ENCODE measurements at regions not wholly inside any gene's neighbourhood (a gene's known extent, or its start where the extent isn't known, plus 50 kb on each side); places are given as distances from the start of the nearest gene placed in this dataset.
A peak's percentile ranks its signal among the peaks of the same experiment; 100 is the strongest.

DNA sequence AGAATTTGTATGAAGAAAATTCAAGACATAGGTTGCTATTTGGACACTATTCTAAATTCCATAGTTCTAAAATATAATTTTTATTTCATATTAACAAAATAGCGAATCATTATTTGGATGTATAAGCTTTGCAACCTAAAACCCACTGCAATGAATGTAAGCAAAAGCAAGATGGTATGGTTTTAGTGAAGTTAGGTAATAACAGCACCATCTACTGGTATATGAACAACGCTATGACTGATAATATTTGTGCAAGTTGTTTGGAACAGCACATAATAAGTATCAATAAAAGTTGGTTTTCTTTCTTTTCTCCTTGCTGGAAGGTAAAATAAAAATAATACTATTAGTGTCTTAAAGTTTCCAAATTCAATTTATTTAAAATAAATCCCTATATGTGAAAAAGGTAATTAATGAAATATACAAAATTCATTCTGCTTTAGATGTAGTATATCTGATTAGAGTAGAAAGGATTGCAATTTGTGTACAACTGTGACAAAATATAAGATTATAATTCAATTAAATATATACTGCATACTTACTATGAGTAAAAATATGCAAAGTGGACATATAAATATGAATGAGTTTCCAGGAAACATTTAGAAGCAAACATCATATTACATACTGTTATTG is 79.0 kb upstream of the LSM8 start:
- Histone ChIP-seq H3K4me2 (ENCODE audit: low read depth, low read length, poor library complexity, severe bottlenecking) (no peak overlapping the region), H3K27me3 (ENCODE audit: low read length) (no peaks in the 10 kb centered on the region)
- TF ChIP-seq, protein P1, sequence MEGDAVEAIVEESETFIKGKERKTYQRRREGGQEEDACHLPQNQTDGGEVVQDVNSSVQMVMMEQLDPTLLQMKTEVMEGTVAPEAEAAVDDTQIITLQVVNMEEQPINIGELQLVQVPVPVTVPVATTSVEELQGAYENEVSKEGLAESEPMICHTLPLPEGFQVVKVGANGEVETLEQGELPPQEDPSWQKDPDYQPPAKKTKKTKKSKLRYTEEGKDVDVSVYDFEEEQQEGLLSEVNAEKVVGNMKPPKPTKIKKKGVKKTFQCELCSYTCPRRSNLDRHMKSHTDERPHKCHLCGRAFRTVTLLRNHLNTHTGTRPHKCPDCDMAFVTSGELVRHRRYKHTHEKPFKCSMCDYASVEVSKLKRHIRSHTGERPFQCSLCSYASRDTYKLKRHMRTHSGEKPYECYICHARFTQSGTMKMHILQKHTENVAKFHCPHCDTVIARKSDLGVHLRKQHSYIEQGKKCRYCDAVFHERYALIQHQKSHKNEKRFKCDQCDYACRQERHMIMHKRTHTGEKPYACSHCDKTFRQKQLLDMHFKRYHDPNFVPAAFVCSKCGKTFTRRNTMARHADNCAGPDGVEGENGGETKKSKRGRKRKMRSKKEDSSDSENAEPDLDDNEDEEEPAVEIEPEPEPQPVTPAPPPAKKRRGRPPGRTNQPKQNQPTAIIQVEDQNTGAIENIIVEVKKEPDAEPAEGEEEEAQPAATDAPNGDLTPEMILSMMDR (IDR thresholded peaks at IDR 0.05; ENCODE audit: insufficient read depth, low read length, poor library complexity, severe bottlenecking) = peak; percentile 47
- no peak for TF ChIP-seq EZH2phosphoT487 (conservative IDR thresholded peaks at IDR 0.05; ENCODE audit: low read length)

DNA sequence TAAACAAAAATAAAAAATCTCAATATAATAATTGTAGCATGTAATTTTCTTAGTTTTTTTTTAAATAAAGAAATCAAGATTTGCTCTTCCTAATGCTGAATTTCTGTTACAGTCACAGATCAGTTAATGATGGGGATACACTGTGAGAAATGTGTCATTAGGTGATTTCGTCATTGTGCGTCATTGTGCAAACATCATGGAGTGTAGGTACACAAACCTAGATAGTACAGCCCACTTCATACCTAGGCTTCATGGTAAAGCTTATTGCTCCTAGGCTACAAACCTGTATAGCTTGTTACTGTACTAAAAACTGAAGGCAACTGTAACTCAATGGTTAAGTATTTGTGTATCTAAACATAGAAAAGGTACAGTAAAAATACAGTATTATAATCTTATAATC is 74.4 kb upstream of the LSM8 start:
- Histone ChIP-seq H3K9me3 (ENCODE audit: insufficient read depth, low read length) (peaks cover 7% of the 10 kb centered on the region; the same call in 1 of the 2 replicates), H3K9me2 (replicated peaks; ENCODE audit: insufficient read depth, low read length) (no peaks in the 10 kb centered on the region), H3K9ac (ENCODE audit: low read length) (no peak overlapping the region), H3K4me2 (ENCODE audit: low read depth, low read length, poor library complexity, severe bottlenecking) (peak overlapping the region; percentile 30), H3K4me3 (ENCODE audit: insufficient read depth, low read length, poor library complexity, severe bottlenecking) (no peak overlapping the region), H3K36me3 (ENCODE audit: low read length) (no peaks in the 10 kb centered on the region), H3K27me3 (ENCODE audit: low read length) (no peaks in the 10 kb centered on the region), H3K27ac (ENCODE audit: low read depth, low read length) (no peak overlapping the region), H4K20me1 (ENCODE audit: low read depth, low read length) (no peaks in the 10 kb centered on the region), H2AFZ (ENCODE audit: low read depth, low read length, severe bottlenecking) (peak overlapping the region; percentile 54), H3F3A (ENCODE audit: insufficient read depth) (no peaks in the 10 kb centered on the region), H3K79me2 (ENCODE audit: insufficient read depth, low read length) (no peaks in the 10 kb centered on the region)
- no peak for TF ChIP-seq EZH2phosphoT487 (conservative IDR thresholded peaks at IDR 0.05; ENCODE audit: low read length)
- TF ChIP-seq, protein P1 (IDR thresholded peaks at IDR 0.05; ENCODE audit: insufficient read depth, low read length, poor library complexity, severe bottlenecking) = no peak

More for the DNA sequence above, 79.0 kb upstream of the LSM8 start:
- Histone ChIP-seq H3K9me2 (replicated peaks; ENCODE audit: insufficient read depth, low read length) (no peaks in the 10 kb centered on the region), H4K20me1 (ENCODE audit: low read depth, low read length) (no peaks in the 10 kb centered on the region), H3K9me3 (ENCODE audit: insufficient read depth, low read length) (no peaks in the 10 kb centered on the region), H3F3A (ENCODE audit: insufficient read depth) (no peaks in the 10 kb centered on the region), H3K79me2 (ENCODE audit: insufficient read depth, low read length) (no peaks in the 10 kb centered on the region), H3K36me3 (ENCODE audit: low read length) (no peaks in the 10 kb centered on the region), H3K9ac (ENCODE audit: low read length) (no peak overlapping the region), H3K27ac (ENCODE audit: low read depth, low read length) (no peak overlapping the region), H3K4me3 (ENCODE audit: insufficient read depth, low read length, poor library complexity, severe bottlenecking) (no peak overlapping the region), H2AFZ (ENCODE audit: low read depth, low read length, severe bottlenecking) (no peak overlapping the region)

DNA sequence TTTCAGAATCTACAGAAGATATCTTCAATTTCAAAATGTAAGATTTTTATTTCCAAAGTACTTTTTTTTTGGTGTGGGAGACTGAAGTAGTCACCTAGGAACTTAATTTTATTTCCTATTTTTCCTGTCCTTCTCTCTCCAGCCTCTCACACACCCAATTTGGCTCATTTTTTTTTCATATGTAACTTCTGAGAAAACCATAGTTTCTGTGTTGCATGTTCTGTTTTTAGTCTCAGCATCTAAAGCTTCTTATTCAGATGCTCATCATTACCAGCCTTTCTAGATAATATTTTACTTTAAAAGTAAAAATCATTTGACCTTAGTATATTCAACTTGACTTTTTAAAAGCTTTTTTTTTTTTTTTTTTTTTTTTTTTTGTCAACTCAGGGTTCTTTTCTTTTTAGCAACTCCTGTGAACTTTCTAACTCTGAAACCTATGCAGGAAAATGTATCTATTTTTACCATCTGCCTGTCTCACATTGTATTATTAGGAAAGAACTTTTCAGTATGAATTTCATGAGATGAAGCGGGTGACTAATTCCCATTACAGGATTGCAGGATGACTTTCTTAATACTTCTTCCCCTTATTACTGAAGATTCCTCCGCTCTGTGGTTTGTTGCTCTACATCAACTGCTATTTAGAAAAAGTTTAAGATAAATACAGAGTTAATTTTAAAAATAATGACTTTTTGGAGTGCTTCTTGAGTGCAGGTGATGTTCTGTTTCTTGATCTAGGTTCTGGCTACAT is 73.6 kb upstream of the LSM8 start:
- Histone ChIP-seq H3F3A (ENCODE audit: insufficient read depth) (no peaks in the 10 kb centered on the region), H3K36me3 (ENCODE audit: low read length) (no peaks in the 10 kb centered on the region), H3K4me2 (ENCODE audit: low read depth, low read length, poor library complexity, severe bottlenecking) (peak overlapping the region; percentile 30), H4K20me1 (ENCODE audit: low read depth, low read length) (no peaks in the 10 kb centered on the region), H3K27ac (ENCODE audit: low read depth, low read length) (no peak overlapping the region), H2AFZ (ENCODE audit: low read depth, low read length, severe bottlenecking) (peak overlapping the region; percentile 54), H3K79me2 (ENCODE audit: insufficient read depth, low read length) (no peaks in the 10 kb centered on the region), H3K9me3 (ENCODE audit: insufficient read depth, low read length) (peaks cover 7% of the 10 kb centered on the region; the same call in 1 of the 2 replicates), H3K4me3 (ENCODE audit: insufficient read depth, low read length, poor library complexity, severe bottlenecking) (no peak overlapping the region), H3K27me3 (ENCODE audit: low read length) (no peaks in the 10 kb centered on the region), H3K9ac (ENCODE audit: low read length) (no peak overlapping the region), H3K9me2 (replicated peaks; ENCODE audit: insufficient read depth, low read length) (no peaks in the 10 kb centered on the region)
- TF ChIP-seq, protein P1 (IDR thresholded peaks at IDR 0.05; ENCODE audit: insufficient read depth, low read length, poor library complexity, severe bottlenecking) = no peak
- TF ChIP-seq EZH2phosphoT487 (conservative IDR thresholded peaks at IDR 0.05; ENCODE audit: low read length) = no peak
